ENCODE measurements at regions not wholly inside any gene's neighbourhood (a gene's known extent, or its start where the extent isn't known, plus 50 kb on each side); places are given as distances from the start of the nearest gene placed in this dataset.
"Not testable (repeated sequence)": the region's sequence is repeated elsewhere in the genome, so short reads cannot be mapped to it uniquely, and the experiment has no call there.

GRCh38 chr5:164317676-164318075 is 812.3 kb downstream of the MAT2B start:
- DNase-seq, result no peak

DNA sequence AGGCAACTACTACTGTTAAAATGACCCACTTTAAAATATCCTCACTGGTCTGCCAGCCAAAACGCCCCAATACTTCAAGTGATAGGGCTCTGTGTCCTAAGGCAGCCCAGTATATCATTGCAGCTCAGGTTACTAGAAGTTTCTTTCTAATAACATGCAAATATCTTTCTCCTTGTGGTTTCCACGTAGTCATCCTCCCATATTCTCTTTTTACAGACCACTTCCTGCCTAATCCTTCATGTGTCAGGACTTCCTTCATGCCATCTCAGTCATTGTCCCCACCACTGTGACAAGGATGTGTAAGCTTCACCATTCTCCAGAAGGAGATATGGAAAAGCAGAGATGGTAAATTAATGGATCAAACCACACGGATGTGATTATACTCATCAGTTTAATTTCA is 813.7 kb downstream of the MAT2B start:
- DNase-seq, result no peak

DNA sequence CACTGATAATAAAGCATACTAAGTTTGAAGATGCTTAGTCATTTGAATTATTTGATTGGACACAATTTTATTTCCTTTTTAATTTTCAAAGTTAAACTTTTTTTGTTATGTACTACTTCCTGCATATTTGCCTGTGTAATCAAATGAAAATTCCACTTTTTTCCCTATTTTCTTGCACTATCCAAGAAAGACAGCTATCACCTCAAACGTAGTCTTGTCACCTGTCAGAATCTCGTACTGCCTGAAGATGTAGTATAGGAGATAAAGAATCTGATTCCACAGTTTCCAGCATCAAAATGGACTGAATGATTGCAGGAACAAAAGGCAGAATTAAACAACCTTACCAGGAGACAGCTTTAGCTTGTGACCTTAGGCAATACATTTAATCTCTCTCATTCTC is 818.8 kb downstream of the MAT2B start:
- DNase-seq, result no peak

DNA sequence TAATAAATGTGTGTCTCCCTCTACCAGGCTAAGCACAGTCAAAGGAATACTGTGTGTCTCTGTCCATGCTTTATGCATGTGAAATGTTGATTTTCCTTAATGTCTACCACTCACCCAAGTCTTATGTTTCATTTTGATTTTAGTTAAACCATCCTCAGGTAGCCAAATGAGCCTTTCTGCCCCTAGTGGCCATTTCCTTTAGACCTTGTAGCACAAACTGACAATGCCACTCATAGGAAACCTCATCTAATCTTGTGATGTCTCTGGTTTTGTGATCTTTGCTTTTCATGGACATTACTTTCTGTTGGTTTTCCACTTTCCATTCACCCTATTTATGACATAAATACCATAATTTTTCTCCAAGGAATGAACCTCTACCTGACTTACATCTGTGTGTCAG is 820.8 kb downstream of the MAT2B start:
- no peak for DNase-seq

GRCh38 chr5:164327166-164327565 is 821.7 kb downstream of the MAT2B start:
- DNase-seq, result not testable (repeated sequence)

DNA sequence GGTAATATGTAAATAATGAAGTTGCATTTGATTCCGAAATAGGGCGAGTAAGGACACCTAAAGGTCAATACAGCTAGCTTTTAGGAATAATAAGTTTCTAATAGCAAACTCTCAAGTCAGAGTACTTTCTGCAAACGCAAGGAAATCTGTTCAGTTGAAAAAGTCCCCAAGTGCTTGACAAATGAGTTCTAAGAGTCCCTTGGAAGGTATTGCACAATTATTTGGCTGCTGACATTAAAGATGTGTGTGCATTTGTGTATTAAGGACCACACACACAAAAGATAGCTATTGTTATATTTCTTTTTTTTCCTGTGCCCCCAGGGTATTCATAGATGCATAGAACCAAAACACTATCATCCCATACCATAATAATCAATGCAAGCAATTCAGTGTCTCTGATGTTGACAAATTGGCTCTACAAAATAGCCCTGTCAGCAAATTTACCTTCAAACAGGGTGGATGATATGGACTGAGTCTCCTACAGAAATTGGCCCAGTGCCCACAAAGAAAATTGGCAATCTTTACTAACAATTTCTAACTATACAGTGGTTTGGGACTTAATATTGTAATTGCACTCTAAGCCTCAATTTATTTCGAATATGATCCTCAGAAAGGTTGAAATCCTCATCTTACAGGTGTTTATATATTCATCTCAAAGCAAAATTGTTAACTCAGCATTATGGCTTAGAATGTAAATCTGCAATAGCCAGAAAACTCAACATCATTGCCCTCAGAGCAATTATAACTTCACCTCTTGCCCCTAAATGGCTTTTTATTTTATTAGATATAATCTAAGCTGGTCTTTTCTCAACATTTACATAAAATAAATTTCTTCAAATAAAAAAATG is 827.2 kb downstream of the MAT2B start:
- no peak for DNase-seq

GRCh38 chr5:164335837-164336236 is 830.4 kb downstream of the MAT2B start:
- no peak for DNase-seq

GRCh38 chr5:164336276-164336675 is 830.9 kb downstream of the MAT2B start:
- no peak for DNase-seq

DNA sequence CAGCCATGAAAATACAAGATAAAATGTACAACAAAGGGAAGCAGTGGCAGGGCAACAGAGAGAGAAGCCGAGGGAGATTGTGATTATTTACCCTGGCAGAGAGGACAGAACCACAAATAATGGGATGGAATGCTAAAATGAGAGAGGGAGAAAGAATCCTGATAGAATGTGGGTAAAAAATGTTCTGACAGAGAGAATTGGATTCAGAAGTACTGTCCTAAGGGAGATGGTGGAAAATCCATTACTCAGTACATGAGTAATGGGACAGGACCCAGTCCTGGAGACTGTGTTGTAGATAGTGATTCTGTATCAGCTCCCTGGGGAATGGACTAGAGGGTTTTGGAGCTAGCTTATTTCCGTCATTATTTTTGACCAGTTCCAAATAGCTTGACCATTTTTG is 831.5 kb downstream of the MAT2B start:
- no peak for DNase-seq

DNA sequence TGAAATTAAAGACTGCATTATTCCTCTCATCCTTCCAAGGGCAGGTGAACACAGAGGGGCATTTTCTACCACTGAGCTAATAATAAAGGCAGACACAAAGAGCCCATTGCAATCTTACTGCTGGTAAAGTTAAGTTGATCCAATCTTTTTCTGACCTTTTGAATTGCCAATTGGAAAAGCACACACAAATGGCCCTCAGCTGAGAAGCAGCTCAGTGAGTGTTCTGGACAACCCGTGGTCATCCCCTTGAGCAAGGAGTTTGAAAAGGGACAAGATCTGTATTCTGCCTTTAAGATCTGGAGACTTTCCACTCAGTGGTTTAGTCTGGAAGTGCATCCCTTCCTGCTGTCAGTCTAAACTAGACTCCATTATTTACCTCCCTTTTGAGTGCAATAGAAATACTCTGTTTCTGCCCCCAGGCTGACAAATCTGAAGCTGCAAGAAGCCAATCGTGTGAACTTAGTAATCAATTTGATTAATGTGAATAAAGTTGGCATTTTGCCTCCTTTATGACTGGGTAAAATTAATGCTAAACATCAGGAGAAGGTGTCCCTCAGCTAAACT is 835.7 kb downstream of the MAT2B start:
- DNase-seq, result no peak

DNA sequence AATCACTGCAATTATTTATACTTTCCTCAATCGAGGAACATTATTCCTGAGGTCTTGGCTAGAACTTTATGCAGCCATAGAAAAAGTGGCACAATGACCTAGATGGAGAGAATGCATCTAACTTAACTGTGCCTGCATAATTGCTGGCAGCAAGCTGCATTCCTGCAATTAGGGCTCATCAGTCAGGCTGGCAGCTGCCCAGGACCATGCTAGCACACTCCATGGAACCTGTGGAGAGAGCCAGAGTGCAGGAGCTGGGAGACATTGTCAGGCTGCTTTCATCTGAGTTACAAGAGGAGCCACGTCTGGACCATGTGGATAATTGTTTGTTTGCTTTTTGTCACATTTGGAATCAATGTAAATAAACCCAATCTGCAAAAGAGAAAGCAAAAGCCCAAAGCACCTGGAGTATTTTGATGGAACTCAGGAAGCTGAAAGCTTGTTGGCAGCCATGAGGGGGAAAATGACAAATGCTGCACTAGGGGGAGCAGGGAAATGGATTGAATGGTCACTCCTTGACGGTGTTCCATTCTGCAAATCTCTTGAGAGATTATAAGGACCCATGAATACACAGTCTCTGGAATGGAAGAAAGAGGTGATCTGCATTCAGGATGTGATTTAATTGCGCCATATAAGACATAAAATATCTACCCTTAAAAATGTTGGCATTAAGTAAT is 839.9 kb downstream of the MAT2B start:
- no peak for DNase-seq

DNA sequence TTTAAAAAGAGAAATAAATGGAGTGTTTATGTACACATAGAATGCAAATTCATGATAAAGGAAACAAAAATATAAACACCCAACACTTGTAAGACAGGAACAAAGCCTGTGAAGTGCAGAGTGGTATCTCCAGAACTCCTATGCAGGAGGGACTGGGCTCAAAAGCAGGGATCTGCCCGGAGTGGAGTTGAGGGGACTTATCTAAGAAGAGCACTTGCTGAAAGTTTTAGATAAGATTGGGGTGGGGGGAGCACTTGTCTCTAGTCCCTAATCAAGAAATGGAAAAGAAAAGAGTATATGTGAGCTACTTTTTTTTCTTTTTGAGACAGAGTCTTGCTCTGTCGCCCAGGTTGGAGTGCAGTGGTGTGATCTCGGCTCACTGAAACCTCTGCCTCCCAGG is 840.4 kb downstream of the MAT2B start:
- no peak for DNase-seq

DNA sequence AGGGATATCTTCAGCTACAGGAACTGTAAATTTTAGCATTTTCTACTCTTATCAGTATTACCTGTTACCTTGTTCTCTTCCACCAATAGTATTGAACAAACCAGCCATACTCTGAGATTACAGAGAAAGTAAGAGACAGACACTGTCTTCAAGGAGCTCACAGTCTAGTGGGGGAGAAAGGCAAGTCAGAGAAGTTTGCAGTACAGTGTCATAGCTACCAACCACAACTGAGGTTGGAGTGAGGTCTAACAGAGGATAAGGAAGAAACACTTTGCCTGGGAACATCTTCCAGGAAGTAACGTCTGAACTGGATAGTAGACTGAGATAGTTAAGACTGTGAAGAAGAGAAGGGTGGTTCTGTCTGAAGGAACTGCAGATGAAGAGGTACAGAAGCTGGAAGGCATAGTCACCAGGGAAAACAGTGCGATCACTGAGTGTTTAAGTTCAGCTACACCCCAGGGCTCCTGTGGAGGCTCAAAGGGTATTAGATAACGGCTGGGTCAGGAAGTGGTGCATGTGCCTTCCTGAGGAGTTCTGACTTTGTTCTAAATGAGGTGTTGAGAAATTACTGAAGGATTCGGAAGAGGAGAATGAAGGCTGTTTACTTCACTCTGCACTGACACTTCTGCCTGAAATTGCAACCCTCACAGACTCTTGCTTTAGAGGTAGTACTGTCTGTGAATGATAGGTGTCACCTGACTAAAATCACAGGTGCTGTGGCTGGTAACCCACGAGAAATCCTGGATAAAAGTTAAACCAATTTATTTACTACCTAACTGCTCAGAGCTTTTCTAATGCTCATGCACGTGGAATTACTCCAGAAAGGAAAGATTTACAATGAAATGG is 841.6 kb downstream of the MAT2B start:
- no peak for DNase-seq

- DNase-seq, result no peak
Measured at GRCh38 chr5:164350236-164350635, 844.8 kb downstream of the MAT2B start.

DNA sequence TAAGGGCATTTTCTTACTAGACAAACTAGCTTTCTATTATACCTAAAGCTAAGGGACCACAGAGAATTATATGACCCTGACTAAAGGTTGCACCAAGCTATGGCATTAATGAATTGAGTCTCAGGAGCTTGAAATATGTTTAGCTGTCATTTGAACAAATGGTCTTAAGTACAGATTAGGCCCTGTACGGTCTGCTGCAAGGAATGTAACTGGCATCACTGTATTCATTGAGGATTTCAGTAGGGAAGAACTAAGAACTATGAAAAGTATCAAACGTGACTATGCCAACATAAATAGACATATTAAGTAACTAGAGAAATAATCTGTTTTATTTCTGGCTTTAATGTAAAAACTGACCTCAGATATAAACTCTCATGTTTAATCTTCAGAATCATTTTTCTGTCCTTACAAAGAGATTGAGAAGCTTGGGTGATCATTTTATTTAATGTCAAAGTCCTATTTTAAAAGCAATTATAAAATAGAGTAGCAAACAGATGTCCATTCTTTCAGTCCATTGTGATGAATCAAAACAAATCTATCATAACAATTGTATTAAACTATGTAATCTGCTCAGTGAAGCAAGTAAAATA is 845.9 kb downstream of the MAT2B start:
- DNase-seq, result no peak

DNA sequence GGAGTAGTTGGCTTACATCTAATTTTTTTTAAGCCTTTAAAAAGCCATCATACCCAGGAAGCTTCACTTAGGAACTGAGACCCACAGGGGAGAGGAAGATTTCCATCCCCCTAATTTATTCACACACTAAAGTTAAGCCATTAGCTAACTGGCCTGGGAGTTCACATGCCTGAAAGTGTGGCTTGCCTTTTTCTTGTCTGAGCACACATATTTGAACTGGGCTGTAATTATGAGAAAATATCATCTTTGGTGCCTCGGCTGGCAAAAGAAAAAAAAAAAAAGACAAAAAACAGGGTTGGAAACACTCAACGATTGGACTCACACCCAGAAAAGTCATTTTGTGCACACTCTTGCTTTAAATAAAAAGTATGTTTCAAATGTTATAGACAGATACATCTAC is 847.3 kb downstream of the MAT2B start:
- DNase-seq, result no peak

- no peak for DNase-seq
Measured at GRCh38 chr5:164353155-164353554, 847.7 kb downstream of the MAT2B start.

- DNase-seq, result no peak
Measured at GRCh38 chr5:164354139-164354751, 848.8 kb downstream of the MAT2B start.

DNA sequence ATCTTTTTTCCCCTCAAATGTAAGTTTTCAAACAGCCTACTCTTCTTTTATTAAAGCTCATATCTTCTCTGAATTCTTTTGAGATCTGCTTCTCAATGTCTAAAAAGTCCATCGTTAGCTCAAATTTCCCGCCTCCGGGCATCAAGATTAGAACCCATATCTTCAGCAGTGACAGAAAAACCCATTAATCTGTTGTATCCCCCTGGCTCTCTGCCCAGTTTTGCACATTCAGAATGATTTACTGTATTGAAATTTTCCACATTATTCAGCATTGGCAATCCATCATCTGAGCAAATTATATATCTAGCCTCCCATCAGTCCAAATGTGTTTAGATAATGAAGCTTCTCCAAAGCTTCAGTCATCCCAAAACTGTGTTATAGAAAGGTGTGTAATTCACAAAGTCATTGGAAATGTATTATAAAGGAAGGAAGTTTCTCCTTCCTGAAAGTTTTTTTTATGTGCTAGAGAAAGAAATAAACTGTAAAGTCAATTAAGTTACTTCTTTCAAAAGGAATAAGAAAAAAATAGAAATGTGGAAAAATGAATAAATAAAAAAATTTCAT is 849.9 kb downstream of the MAT2B start:
- DNase-seq, result no peak

- no peak for DNase-seq
Measured at GRCh38 chr5:164356790-164357189, 851.4 kb downstream of the MAT2B start.

- no peak for DNase-seq
Measured at GRCh38 chr5:164357395-164358033, 852.1 kb downstream of the MAT2B start.

Measured in NCI-H1092 treated with DMSO at 0.1 percent for 48 hours (cell line).